ENCODE measurements at regions not wholly inside any gene's neighbourhood (a gene's known extent, or its start where the extent isn't known, plus 50 kb on each side); places are given as distances from the start of the nearest gene placed in this dataset.
"Not testable (repeated sequence)": the region's sequence is repeated elsewhere in the genome, so short reads cannot be mapped to it uniquely, and the experiment has no call there.

DNA sequence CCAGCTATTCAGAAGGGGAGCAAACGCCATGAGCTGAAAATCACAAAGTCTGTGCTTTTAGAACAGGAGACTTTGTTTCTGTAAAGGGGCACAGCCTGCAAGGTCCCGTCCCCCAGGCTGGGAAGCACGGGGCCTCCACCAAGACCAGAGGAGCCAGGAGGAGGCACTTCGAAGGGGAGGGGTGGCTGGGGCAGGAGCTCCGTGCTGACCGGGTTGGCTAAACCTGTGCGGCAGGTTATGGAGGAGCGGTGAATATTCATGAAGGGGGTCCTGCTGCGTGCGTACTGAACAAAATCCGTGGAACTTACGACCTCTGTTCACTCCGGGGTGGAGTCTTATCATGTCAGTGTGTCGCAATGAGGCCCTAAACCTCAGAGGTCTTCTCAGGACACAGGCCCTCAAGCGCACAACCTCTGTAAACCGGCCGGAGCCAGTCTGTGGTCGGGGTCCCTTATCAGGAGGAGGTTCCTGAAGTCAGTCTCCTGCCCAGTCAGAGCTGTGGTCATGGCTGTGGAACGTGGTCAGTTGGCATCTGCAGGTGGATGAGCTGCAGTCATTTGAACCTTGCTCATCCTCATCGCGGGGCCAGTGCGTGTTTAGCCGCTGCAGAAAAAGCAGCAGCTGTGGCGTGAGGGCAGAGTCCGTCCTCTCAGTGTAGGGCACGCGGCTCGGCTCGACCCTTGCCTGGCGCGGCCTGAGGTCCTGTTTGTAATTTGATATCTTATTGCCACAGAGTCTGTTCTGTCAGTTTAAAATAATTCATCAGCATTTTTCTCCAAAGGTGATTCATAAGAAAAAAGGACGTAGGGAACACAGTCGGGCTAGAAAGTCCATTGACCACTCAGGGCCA lies 5507.7 kb upstream of the TPTE start:
- DNase-seq (ENCODE audit: low spot score) = not testable (repeated sequence)

DNA sequence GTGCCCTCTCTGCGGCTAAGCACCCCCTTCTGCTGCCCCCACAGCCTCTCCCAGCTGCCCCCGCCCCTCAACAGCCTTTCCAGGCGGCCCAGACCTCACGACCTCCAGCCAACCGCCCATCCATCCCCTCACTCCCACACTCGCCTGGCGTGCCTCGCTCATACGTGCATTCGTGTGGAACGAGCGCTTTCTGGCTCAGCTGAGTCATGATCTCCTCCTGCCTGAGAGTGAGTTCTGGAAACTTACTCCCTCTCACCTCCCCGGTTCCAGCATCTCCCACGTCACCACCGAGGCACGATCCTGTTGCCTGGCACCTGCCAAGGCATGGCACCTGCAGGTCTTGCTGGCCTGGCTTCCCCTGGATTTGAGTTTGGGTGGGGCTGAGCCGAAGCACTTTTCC lies 5506.2 kb upstream of the TPTE start:
- not testable (repeated sequence) for DNase-seq (ENCODE audit: low spot score)

DNA sequence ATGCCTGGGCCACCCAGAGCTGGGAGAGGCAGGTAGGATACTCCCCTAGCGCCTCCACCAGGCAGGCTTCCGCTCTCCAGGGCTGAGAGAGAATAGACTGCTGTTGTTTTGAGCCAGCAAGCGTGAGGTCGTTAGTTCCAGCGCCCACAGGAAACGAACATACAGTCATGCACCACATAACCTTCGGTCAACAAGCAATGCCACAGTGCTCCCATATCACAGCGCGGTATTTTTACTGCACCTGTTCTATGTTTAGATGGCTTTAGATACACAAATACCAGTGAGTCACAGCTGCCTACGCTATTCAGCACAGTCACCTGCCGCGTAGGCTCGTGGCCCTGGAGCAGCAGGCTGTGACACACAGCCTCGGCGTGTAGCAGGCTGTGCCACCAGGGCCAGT lies 5502.3 kb upstream of the TPTE start:
- not testable (repeated sequence) for DNase-seq (ENCODE audit: low spot score)

DNA sequence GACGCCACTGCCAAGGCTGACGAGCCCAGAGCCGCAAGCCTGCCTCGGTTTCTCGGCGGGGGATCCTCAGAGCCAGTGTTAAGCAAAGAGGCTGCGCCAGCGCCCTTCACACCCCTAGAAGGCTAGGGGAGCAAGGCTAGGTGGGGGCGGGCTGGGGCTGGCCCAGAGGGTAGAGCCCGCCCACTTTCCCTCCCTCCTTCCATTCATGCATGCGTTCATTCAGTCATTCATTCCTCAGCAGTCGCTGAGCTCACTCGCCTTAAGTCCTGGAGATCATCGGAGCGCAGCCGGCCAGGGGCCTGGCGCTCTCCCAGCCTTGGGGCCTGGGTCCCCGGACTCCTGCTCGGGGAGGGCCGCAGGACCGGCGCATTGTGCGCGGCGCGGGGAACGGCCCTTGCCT lies 5499.6 kb upstream of the TPTE start:
- not testable (repeated sequence) for DNase-seq (ENCODE audit: low spot score)

DNA sequence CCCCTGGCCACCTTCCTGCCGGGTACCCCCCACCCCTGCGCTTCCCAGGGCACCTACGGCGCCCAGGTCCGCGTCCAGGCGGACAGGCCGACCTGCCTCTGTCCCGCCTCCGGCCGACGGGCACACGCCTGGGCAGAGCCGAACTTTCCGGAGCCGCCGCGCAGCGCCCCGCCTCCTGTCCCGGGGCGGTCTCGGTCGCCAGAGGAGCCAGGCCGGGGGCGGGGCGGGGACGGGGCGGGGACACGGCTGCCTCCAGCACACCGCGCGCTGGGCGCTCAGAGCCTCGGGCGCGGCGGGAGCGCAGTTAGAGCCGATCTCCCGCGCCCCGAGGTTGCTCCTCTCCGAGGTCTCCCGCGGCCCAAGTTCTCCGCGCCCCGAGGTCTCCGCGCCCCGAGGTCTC lies 5499.1 kb upstream of the TPTE start:
- not testable (repeated sequence) for DNase-seq (ENCODE audit: low spot score)

DNA sequence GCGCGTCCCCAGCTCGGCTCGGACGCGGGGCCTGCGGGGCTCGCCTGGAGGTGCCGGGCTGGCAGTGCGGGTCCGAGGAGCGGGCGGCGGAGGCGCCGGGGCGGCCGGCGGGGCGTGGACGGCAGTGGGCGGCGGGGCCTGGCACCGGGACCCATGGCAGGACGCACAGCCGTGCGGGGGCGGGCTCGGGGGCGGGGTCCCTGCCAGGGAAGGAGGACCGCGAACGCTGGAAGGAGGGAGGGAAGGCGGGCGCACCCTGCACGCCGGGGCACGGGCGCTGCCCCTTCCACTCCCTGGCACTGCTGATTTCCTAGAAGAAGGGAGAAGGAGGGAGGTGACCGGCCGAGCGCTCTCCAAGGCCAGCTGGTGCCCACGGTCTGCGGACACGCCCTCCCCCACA lies 5498.6 kb upstream of the TPTE start:
- DNase-seq (ENCODE audit: low spot score) = not testable (repeated sequence)

DNA sequence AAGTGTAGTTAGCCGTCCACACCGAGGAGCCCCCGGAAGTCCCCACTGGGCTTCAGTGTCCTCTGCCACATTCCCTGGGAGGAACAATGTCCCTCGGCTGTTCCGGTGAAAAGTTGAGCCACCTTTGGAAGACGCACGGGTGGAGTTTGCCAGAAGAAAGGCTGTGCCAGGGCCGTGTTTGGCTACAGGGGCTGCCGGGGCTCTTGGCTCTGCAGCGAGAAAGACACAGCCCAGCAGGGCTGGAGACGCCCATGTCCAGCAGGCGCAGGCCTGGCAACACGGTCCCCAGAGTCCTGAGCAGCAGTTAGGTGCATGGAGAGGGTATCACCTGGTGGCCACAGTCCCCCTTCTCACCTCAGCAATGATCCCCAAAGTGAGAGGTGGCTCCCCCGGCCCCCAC lies 5486.2 kb upstream of the TPTE start:
- DNase-seq (ENCODE audit: low spot score) = not testable (repeated sequence)

DNA sequence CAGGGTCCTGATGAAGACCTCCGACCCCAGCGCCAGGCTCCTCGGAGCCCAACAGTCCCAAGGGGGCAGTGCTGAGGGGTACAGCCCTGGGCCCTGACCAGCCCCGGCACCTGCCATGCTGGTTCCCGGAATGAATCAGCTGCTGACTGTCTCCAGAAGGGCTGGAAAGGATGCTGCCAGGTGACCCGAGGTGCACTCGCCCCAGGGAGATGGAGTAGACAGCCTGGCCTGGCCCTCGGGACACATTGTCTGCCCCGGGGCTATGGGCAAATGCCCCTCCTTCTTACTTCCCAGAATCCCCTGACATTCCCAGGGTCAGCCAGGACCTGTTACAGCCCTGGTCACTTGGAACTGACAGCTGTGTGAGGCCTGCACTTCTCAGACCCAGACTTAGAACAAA lies 5485.8 kb upstream of the TPTE start:
- not testable (repeated sequence) for DNase-seq (ENCODE audit: low spot score)

DNA sequence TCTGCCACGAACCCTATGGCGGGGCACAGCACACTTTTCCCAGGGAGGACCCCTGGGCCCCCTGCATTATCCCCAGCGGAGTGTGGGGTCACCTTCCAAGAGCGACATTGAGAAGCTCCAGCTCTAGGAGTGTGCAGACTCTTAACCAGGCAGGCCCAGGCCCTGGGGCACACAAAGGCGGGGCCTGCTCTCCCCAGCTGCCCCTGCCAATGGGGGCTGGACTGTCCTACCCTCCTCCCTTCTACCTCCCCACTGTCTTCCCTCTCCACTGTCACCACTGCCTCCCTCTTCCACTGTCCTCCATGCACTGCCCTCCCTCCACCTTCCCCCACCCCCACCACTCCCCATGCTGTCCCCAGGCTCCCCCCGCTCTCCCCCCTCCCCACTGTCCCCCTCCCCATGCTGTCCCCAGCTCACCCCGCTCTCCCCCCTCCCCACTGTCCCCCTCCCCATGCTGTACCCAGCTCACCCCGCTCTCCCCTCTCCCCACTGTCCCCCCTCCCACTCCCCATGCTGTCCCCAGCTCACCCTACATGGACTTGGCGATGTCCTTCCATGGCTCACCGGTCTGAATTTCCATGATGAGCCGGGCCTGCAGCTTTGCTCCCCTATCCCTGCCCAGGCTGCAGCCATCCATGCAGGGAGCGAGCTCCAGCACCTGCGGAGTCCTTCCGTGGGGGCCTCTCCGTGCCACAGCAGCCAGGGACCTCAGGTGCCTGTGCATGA lies 5483.6 kb upstream of the TPTE start:
- DNase-seq (ENCODE audit: low spot score) = not testable (repeated sequence)

DNA sequence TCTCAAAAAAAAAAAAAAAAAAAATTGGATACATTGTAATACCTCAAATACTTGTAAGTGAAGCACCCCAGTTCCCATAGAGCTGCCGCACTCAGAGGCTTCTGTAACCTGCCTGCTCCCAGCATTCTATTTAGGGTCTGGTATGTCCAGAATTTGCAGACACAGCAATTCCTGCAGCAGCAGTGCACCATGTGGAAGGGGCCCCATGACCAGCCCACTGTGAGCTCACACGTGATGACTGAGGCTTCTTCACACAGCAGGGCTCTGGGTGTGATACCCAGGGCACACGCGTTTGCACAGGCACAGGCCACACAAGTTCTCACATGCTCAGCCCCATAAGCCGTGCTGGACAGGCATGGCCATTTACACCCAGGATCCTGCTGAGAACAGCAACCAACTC lies 5481.5 kb upstream of the TPTE start:
- DNase-seq (ENCODE audit: low spot score) = not testable (repeated sequence)

DNA sequence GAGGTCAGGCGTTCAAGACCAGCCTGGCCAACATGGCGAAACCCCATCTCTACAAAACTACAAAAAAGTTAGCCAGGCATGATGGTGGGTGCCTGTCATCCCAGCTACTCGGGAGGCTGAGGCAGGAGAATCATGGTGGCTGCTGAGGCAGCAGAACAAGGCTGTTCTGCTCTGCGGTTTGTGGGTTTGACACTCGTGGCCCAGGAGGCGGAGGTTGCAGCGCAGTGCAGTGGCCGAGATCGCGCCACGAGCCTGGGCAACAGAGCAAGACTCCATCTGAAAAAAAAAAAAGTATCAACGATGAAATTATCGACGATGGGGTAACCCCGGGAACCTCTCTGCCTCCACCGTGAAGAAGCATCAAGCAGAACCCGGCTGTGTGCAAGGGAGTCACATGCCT lies 5478.8 kb upstream of the TPTE start:
- DNase-seq (ENCODE audit: low spot score) = not testable (repeated sequence)

DNA sequence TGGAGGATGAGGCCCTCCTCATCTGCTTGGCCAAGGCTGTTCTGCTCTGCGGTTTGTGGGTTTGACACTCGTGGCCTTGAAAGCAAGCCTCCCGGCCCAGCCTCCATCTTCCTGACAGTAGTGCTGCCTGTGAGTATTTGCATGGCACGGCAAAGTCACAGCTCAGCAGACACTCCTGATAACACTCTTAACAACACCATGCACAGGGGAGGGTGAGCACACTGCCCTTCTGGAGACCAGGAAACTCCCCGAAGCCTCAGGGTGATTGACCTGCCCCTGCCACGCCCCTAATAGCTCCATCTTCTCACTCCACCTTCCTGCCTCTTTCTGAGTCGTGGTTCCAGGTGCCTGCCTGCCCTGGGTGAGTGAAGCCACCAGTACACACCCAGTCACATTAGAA lies 5476.6 kb upstream of the TPTE start:
- not testable (repeated sequence) for DNase-seq (ENCODE audit: low spot score)

DNA sequence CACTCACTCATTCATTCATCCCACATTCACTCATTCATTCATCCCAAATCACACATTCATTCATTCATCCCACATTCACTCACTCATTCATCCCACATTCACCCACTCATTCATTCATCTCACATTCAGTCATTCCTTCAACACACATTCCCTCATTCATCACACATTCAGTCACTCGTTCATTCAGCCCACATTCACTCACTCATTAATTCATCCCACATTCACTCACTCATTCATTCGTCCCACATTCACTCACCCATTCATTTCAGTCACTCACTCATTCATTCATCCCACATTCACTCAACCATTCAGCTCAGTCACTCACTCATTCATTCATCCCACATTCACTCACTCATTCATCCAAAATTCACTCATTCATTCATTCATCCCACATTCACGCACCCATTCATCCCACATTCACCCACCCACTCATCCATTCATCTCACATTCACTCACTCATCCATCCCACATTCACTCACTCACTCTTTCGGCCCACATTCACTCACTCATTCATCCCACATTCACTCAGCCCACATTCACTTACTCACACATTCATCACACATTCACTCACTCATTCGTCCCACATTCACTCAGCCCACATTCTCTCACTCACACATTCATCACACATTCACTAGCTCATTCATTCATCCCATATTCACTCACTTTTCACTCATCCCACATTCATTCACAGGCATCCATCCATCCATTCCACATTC lies 5469.9 kb upstream of the TPTE start:
- DNase-seq (ENCODE audit: low spot score) = not testable (repeated sequence)

DNA sequence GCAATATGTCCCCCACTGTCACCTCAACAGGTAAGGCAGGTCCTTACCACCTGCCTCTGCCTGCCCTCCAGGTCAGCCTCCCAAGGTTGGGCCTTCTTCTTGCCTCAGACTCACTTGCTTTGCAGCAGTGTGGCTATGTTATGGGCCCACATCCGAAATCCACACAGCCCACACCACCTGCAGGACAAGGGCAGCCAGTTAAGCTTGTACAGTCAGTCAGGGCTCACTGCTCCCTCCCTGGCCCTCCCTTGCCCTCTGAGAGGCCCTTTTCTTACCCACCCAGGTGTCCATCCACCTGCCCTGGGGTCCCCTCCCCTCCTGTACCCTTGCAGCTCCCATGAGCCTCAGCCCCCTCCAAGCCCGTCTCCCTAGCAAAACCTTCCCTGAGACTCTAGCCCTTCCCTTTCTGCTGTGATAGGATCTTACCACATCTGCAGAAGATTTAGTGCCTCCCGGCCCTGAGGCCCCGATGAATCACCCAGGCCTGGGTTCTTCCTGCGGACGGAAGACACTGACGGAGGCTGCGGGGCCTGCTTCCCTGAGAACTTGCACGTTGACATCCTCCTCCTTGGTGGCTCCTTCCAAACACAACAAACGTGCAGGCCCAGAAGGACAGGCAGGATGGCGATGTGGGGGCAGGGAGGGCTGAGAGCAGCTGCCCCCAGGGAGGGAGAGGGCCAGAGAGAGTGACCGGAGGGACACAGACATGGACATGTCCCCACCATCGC lies 5466.2 kb upstream of the TPTE start:
- DNase-seq (ENCODE audit: low spot score) = not testable (repeated sequence)

DNA sequence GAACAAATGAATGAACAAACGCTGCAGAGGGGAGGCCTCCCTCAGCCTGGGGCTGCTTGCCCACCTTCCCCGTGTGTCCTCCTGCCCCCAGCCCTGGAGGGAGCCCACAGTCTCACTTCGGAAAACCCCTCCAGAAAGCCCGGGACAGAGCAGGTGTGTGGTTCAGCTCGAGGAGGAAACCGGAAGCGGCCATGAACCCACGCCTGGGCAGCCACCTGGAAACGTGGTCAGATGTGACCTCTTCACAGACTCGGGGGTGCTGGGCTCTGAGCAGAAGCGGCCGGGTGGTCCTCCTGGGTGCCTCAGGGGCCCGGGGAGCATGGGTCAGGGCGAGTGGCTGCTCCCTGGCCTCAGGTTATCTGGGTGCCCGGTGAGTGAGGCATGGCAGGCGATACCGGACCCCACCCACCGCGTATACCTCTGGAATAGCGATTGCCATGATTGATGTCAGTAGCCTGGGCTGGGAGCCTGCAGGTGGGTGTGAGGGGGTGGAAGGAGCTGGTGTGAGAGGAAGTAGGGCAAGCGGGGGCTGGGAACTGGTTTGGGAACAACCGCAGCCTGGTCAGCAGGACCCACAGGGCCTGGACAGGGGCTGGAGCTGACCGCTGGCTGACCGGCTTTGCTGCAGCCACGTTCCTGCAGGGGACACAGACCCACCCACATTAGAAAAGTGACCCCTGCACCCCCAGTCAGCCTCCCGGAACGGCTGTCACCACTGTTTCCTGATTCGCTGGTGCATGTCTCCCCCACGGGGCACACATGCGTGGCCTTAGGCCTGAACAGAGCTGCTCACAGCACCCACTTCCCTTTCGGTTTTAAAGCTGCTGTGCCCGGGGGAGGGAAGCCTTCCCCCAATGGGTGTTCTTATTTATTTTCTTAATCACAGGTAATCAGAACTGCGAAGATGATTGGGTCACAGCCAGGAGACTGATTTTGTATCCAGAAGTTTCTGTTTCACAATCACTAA lies 5465.1 kb upstream of the TPTE start:
- not testable (repeated sequence) for DNase-seq (ENCODE audit: low spot score)

DNA sequence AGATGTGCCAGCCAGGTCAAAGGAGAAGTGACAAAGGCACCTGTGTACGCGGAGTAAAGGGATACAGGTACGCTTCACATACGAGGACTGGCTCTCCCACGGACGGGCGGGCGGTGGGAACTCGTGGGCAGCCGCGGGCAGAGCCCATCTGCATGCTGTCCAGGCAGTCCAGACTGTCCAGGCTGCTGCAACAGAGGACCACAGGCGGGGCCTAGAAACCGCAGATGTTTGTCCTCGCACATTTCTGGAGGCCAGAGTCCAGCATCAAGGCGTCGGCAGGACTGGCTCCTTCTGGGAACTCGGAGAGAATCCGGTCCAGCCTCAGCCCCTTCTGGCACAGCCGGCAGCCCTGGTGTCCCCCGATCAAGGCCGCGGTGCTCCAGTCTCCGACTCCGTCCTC lies 5464.3 kb upstream of the TPTE start:
- not testable (repeated sequence) for DNase-seq (ENCODE audit: low spot score)

DNA sequence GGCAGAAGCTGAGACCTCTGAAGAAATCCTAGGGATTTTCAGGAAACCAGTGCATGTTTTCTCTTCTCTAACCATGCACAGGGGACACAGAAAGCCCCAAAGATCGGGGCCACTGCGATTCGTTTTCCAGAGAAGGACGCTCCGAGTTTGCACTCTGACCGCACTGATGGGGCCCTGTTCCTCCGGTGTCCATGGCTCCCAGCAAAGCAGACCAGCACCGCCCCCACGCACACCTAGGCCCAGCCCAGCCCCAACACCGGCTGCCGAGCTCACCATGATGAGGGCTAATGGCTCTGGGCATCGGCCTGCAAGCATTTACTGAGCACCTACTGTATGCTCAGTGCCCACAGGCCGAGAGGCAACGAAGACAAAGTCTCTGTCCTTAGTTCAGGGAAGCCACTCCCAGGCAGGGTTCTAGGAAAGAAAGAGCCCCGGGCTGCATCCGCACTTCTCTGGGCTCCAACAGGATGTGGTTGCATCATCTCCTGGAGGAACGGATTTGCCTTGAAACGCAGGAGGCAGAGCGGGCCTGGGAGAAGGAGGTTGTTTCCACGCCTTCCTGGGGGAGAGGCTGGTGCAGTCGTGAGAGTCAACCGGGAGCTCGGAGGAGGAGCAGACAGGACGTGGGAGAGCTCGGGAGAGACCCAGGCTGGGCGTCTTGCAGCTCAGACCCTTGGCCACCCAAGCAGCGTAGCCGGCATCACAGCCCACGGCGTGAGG lies 5460.9 kb upstream of the TPTE start:
- not testable (repeated sequence) for DNase-seq (ENCODE audit: low spot score)

DNA sequence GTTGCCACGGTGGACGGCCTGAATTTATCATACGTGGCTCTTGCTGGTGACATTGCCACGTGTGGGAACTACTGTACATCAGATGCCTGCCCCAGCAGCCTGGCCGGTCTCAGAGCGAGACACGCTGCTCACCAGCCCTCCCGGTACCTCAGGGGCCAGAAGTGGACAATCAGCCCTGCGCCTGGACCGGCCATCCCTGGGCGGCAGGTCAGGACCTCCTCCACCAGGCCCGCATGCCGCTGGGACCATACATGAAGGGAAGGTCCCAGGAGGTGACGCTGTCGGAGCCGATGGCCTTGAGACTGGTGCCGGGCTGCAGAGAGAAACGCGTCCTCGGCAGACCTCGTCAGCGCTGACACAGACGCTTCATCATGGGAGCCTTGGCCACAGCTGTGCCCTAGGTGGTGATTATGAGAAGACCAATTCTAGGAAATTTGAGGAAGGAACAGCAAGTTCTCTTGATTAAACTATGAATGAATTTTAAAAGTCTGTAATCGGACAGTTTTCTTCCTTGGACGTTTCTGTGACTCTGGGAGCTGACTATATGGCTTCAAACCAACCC lies 5456.7 kb upstream of the TPTE start:
- DNase-seq (ENCODE audit: low spot score) = not testable (repeated sequence)

Measured in Ammon's horn (tissue), 1 donor.